ENCODE measurements at regions not wholly inside any gene's neighbourhood (a gene's known extent, or its start where the extent isn't known, plus 50 kb on each side); places are given as distances from the start of the nearest gene placed in this dataset.
A peak's percentile ranks its signal among the peaks of the same experiment; 100 is the strongest.
"Not testable (repeated sequence)": the region's sequence is repeated elsewhere in the genome, so short reads cannot be mapped to it uniquely, and the experiment has no call there.

- DNase-seq (ENCODE audit: low read depth in 2 of 3, low spot score in 2 of 3), result no peak
Observed at GRCh38 chr12:72148709-72149108, 123.5 kb upstream of the TRHDE start.

- DNase-seq (ENCODE audit: low read depth in 2 of 3, low spot score in 2 of 3), result no peak
Observed at GRCh38 chr12:72162875-72163274, 109.3 kb upstream of the TRHDE start.

GRCh38 chr12:72168851-72169250 lies 103.3 kb upstream of the TRHDE start:
- DNase-seq (ENCODE audit: low read depth in 2 of 3, low spot score in 2 of 3), result no peak

GRCh38 chr12:72173974-72174373 lies 98.2 kb upstream of the TRHDE start:
- no peak for DNase-seq (ENCODE audit: low read depth in 2 of 3, low spot score in 2 of 3)

GRCh38 chr12:72178244-72178643 lies 93.9 kb upstream of the TRHDE start:
- no peak for DNase-seq (ENCODE audit: low read depth in 2 of 3, low spot score in 2 of 3)

- DNase-seq (ENCODE audit: low read depth in 2 of 3, low spot score in 2 of 3), result no peak
Observed at GRCh38 chr12:72178871-72179270, 93.3 kb upstream of the TRHDE start.

- no peak for DNase-seq (ENCODE audit: low read depth in 2 of 3, low spot score in 2 of 3)
Observed at GRCh38 chr12:72179841-72180240, 92.3 kb upstream of the TRHDE start.

GRCh38 chr12:72184971-72185533 lies 87.1 kb upstream of the TRHDE start:
- not testable (repeated sequence) for DNase-seq (ENCODE audit: low read depth in 2 of 3, low spot score in 2 of 3)

GRCh38 chr12:72189266-72189665 lies 82.9 kb upstream of the TRHDE start:
- DNase-seq (ENCODE audit: low read depth in 2 of 3, low spot score in 2 of 3), result no peak

GRCh38 chr12:72191761-72192160 lies 80.4 kb upstream of the TRHDE start:
- no peak for DNase-seq (ENCODE audit: low read depth in 2 of 3, low spot score in 2 of 3)

- DNase-seq (ENCODE audit: low read depth in 2 of 3, low spot score in 2 of 3), result peak in 1 of 3 donors; percentile 48
Observed at GRCh38 chr12:72197790-72198189, 74.4 kb upstream of the TRHDE start.

- DNase-seq (ENCODE audit: low read depth in 2 of 3, low spot score in 2 of 3), result no peak
Observed at GRCh38 chr12:72201457-72201856, 70.7 kb upstream of the TRHDE start.

GRCh38 chr12:72203764-72204335 lies 68.3 kb upstream of the TRHDE start:
- DNase-seq (ENCODE audit: low read depth in 2 of 3, low spot score in 2 of 3), result no peak

- DNase-seq (ENCODE audit: low read depth in 2 of 3, low spot score in 2 of 3), result no peak
Observed at GRCh38 chr12:72207079-72207478, 65.1 kb upstream of the TRHDE start.

GRCh38 chr12:72207486-72208409 lies 64.4 kb upstream of the TRHDE start:
- no peak for DNase-seq (ENCODE audit: low read depth in 2 of 3, low spot score in 2 of 3)

- DNase-seq (ENCODE audit: low read depth in 2 of 3, low spot score in 2 of 3), result no peak
Observed at GRCh38 chr12:72209086-72209485, 63.1 kb upstream of the TRHDE start.

- no peak for DNase-seq (ENCODE audit: low read depth in 2 of 3, low spot score in 2 of 3)
Observed at GRCh38 chr12:72214163-72214562, 58.0 kb upstream of the TRHDE start.

- not testable (repeated sequence) for DNase-seq (ENCODE audit: low read depth in 2 of 3, low spot score in 2 of 3)
Observed at GRCh38 chr12:72215287-72215686, 56.9 kb upstream of the TRHDE start.

- no peak for DNase-seq (ENCODE audit: low read depth in 2 of 3, low spot score in 2 of 3)
Observed at GRCh38 chr12:72219937-72220336, 52.2 kb upstream of the TRHDE start.
